Kidney tubule cell (primary cell): ENCODE measurements at regions not wholly inside any gene's neighbourhood (a gene's known extent, or its start where the extent isn't known, plus 50 kb on each side); places are given as distances from the start of the nearest gene placed in this dataset.

Source experiments
- DNase-seq: peaks from one replicate; pipeline ENCODE4 v3.0.0-alpha.2; 2018; ENCODE audit warnings: low spot score

DNA sequence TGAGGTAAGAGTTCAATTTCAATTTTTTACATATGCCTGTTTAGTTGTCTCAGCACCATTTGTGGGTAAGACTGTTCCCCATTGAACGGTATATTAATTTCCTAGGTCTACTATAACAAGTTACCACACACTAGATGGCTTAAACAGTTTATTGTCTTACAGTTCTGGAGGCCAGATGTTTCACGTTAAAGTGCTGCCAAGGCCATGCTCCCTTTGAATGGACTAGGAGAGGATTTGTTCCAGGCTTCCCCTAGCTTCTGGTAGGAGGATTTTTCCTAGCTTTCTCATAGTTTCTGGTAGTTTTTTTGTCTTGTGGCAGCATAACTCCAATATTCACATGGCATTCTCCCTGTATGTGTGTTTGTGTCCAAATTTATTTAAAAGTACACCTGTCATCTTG is 149.3 kb upstream of the CYSLTR1 start:
- DNase-seq: no peak

DNA sequence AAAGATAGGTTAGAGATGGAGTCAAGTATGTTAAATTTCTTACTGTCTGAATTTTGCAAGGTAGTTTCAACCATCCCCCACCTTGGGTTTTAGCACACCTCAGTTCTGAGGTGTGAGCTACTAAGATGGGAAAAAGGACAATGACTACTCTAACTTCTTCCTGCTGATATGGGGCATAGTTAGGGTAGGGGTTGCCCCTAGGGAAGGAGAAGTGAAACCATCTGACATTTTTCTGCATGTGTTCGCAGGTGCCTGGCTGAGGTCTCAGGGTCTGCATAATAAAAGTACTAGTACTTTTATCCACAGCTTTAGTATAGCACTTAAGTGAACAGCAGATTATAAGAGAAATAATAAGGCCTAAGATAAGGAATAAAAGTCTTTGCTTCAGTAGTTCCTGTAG is 129.5 kb upstream of the CYSLTR1 start:
- no peak for DNase-seq

GRCh38 chrX:78455901-78456300 is 128.5 kb upstream of the CYSLTR1 start:
- peak; percentile 19 for DNase-seq

DNA sequence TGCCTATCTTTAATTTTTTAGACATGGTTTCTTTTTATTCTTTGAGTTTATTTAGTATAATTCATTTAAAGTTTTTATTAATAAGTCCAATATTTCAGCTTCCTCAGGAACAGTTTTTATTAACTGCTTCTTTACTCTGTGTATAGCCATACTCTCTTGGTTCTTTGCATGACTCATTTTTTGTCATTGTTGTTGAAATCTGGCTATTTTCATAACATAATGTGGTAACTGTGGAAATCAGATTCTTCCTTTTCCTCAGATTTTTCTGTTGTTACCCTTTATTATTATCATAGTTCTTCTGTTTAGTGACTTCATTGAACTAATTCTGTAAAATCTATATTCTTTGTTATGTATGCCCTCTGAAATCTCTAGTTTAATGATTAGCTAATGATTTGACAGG is 124.9 kb upstream of the CYSLTR1 start:
- DNase-seq: no peak

GRCh38 chrX:78437621-78438020 is 110.2 kb upstream of the CYSLTR1 start:
- no peak for DNase-seq

- no peak for DNase-seq
Observed at GRCh38 chrX:78429172-78429571, 101.8 kb upstream of the CYSLTR1 start.

GRCh38 chrX:78388663-78389062 is 61.3 kb upstream of the CYSLTR1 start:
- DNase-seq: no peak

DNA sequence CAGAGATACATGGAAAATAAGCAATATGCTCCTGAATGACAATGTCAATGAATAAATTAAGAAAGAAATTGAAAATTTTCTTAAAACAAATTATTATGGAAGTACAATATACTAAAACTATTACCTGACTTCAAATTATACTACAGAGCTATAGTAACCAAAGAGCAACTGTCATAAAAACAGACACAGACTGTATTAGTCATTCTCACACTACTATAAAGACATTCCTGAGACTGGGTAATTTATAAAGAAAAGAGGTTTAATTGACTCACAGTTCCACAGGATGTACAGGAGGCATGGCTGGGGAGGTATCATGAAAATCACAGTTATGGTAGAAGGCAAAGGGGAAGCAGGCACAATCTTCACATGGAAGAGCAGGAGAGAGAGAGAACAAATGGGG is 60.0 kb upstream of the CYSLTR1 start:
- no peak for DNase-seq

DNA sequence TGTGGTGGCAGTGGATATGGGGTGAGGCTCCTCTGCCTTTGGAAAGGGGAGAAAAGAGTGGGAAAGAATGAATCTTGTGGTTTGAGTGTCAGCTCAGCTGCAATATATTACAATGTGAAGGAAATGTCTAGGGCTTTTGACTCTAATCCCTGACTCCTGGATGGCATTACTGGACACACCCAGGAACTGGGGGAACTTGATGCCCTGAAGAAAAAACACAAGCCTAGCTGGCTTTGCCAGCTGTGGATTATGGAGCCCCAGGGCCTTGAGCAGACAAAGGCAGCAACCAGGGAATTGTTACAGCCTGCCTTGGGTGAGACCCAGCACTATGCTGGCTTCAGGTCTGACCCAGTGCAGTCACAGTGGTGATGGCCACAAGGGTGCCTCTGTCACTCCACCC is 57.1 kb upstream of the CYSLTR1 start:
- DNase-seq: no peak

- DNase-seq: no peak
Observed at GRCh38 chrX:78383594-78383993, 56.2 kb upstream of the CYSLTR1 start.

- DNase-seq: no peak
Observed at GRCh38 chrX:78378476-78379115, 51.2 kb upstream of the CYSLTR1 start.
